ENCODE measurements at regions not wholly inside any gene's neighbourhood (a gene's known extent, or its start where the extent isn't known, plus 50 kb on each side); places are given as distances from the start of the nearest gene placed in this dataset.

DNA sequence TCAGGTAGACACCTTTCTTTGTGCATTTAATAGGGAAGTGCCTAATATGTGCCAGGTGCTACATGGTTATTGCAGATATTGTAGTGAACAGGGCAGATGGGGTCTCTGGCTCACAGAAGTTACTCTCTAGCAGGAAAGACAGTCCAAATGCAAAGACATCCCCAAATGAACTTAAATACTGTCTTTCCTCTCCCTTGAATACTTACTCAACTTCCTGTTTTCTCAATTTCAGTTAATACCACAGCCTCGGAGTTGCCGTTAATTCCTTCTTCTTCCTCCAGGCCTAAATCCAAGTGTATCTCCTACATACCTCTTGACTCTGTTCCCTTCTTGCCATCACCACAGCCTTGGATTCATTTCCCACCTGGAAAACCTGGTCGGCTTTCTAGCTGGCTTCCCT, 134.3 kb upstream of the SESN3 start:
- TF ChIP-seq, protein P1, sequence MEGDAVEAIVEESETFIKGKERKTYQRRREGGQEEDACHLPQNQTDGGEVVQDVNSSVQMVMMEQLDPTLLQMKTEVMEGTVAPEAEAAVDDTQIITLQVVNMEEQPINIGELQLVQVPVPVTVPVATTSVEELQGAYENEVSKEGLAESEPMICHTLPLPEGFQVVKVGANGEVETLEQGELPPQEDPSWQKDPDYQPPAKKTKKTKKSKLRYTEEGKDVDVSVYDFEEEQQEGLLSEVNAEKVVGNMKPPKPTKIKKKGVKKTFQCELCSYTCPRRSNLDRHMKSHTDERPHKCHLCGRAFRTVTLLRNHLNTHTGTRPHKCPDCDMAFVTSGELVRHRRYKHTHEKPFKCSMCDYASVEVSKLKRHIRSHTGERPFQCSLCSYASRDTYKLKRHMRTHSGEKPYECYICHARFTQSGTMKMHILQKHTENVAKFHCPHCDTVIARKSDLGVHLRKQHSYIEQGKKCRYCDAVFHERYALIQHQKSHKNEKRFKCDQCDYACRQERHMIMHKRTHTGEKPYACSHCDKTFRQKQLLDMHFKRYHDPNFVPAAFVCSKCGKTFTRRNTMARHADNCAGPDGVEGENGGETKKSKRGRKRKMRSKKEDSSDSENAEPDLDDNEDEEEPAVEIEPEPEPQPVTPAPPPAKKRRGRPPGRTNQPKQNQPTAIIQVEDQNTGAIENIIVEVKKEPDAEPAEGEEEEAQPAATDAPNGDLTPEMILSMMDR (conservative IDR thresholded peaks at IDR 0.05; ENCODE audit: low read depth, low read length): no peak
- TF ChIP-seq EZH2 (IDR thresholded peaks at IDR 0.05; ENCODE audit: borderline replicate concordance, low read depth, low read length, poor library complexity, severe bottlenecking): no peak

Data from A673 (cell line).